K562 (cell line): ENCODE measurements at regions not wholly inside any gene's neighbourhood (a gene's known extent, or its start where the extent isn't known, plus 50 kb on each side); places are given as distances from the start of the nearest gene placed in this dataset.

Experiments
- ATAC-seq: fragments of 200-7000 bp; cut with Tn5 transposase; 3 replicates; pipeline ENCODE4 v1.9.1; 2020; ENCODE audit warnings: moderate library complexity
- BruUV-seq: library from RNA; stranded (reverse); fragments of 400-500 nt; replicated peaks from 2 replicates; lab custom pipeline; 2021; lab: Mats Ljungman, UMichigan
- CTCF ChIA-PET: fragments of 300-600 bp; formaldehyde crosslinking; extraction: SDS; loops from one replicate; lab custom pipeline; 2021; ENCODE audit warnings: low intra/inter-chr PET ratio; lab: Yijun Ruan, JAX
- POLR2A ChIA-PET: fragments of 300-600, 350-650 bp; sonication (Branson Sonifier 250); formaldehyde crosslinking; extraction: SDS; loops from one replicate; lab custom pipeline; 2021; ENCODE audit warnings: antibody characterized with exemption, inconsistent platforms; lab: Yijun Ruan, JAX
- DNase-seq, 4 experiments: peaks; one replicate each; pipeline versions ENCODE4 v3.0.0 to v3.0.0-alpha.2; 2011 to 2018; ENCODE audit warnings: low spot score in 3 of 4, mixed read lengths in 3 of 4; ENCODE audit errors: extremely low read depth in 1 of 4
- FAIRE-seq: peaks from 2 replicates; lab custom pipeline; 2011; peaks lifted over from hg19 to GRCh38; lab: Jason Lieb, UNC
- H2AFZ ChIP-seq: 2 replicates; pipeline ENCODE4 v1.6.0; 2011; ENCODE audit warnings: low read depth, low read length, control low read depth, inconsistent platforms
- H3K27ac ChIP-seq: fragments of 200-600 bp; 3 replicates; pipeline ENCODE4 v1.8.0; 2011; ENCODE audit warnings: low read depth, mild to moderate bottlenecking, control low read depth, inconsistent platforms, low read length, moderate library complexity, mixed read lengths; ENCODE audit errors: extremely low read depth
- H3K27me3 ChIP-seq, 2 experiments: fragments of 300-600 bp in 1 of 2; 2 replicates in 1 of 2; 3 replicates in 1 of 2; pipeline versions ENCODE4 v1.6.0 to v1.8.0; 2011; ENCODE audit warnings: inconsistent platforms in 2 of 2, low read length in 2 of 2, mild to moderate bottlenecking in 1 of 2, mixed read lengths in 1 of 2, moderate library complexity in 1 of 2; ENCODE audit not compliant: control insufficient read depth in 2 of 2, insufficient read depth in 2 of 2
- H3K36me3 ChIP-seq: fragments of 300-600 bp; 3 replicates; pipeline ENCODE4 v1.8.0; 2011; ENCODE audit warnings: mild to moderate bottlenecking, low read length, inconsistent platforms; ENCODE audit not compliant: control insufficient read depth, insufficient read depth
- H3K4me1 ChIP-seq, 2 experiments: fragments of 200-600 bp in 1 of 2; replicated peaks in 1 of 2; 2 replicates in 1 of 2; 3 replicates in 1 of 2; pipeline versions ENCODE4 v1.5.1 to v1.8.0; 2011; ENCODE audit warnings: inconsistent platforms in 2 of 2, low read length in 2 of 2, mild to moderate bottlenecking in 1 of 2, mixed read lengths in 1 of 2, moderate library complexity in 1 of 2; ENCODE audit not compliant: control insufficient read depth in 2 of 2, insufficient read depth in 2 of 2
- H3K4me2 ChIP-seq: 2 replicates; pipeline ENCODE4 v1.6.1; 2011; ENCODE audit warnings: low read length, control low read depth, inconsistent platforms, mixed read lengths; ENCODE audit not compliant: insufficient read depth
- H3K4me3 ChIP-seq: fragments of 200-600 bp; sonication (generic), shearing (Covaris generic); 2 replicates; pipeline ENCODE4 v1.5.1; 2016; ENCODE audit warnings: control low read depth, inconsistent platforms
- H3K79me2 ChIP-seq: fragments of 200-600 bp; 3 replicates; pipeline ENCODE4 v1.8.0; 2011; ENCODE audit warnings: low read length, inconsistent platforms; ENCODE audit not compliant: control insufficient read depth, insufficient read depth
- H3K9ac ChIP-seq, 2 experiments: 2 replicates each; pipeline versions ENCODE4 v1.6.0 to v1.6.1; 2011; ENCODE audit warnings: low read depth in 2 of 2, low read length in 2 of 2, control low read depth in 1 of 2, inconsistent platforms in 1 of 2, mild to moderate bottlenecking in 1 of 2, mixed read lengths in 1 of 2; ENCODE audit not compliant: insufficient read depth in 1 of 2
- H3K9me1 ChIP-seq: one replicate; pipeline ENCODE4 v1.6.0; 2011; ENCODE audit warnings: inconsistent platforms, mild to moderate bottlenecking, low read length, moderate library complexity; ENCODE audit not compliant: control insufficient read depth, insufficient read depth
- H3K9me3 ChIP-seq: replicated peaks from 2 replicates; pipeline ENCODE4 v1.5.1; 2011; ENCODE audit warnings: low read depth, low read length, inconsistent platforms; ENCODE audit not compliant: control insufficient read depth, insufficient read depth
- H4K20me1 ChIP-seq: replicated peaks from 2 replicates; pipeline ENCODE4 v1.6.1; 2011; ENCODE audit warnings: low read length, inconsistent platforms, mixed read lengths; ENCODE audit not compliant: control insufficient read depth, insufficient read depth
- C11orf30 ChIP-seq: fragments of 450-650 bp; IDR thresholded peaks from 2 replicates; pipeline ENCODE4 v1.6.1; 2016; ENCODE audit warnings: low read depth, mild to moderate bottlenecking
- PHF20 ChIP-seq: fragments of 450-650 bp; IDR thresholded peaks from 2 replicates; pipeline ENCODE4 v1.6.1; 2018; ENCODE audit not compliant: partially characterized antibody
- TRIM28 ChIP-seq: fragments of 450-650 bp; IDR thresholded peaks from 2 replicates; pipeline ENCODE4 v1.6.1; 2017
- ZNF586 ChIP-seq: fragments of 450-650 bp; formaldehyde crosslinking; conservative IDR thresholded peaks from 2 replicates; pipeline ENCODE4 v1.4.0; 2020; ENCODE audit warnings: mild to moderate bottlenecking, moderate library complexity
- WGBS: fragments of 100-300 bp; shearing (Covaris generic); methylation state at CpG from one replicate; pipeline ENCODE4 v1.1.6; 2016; ENCODE audit warnings: low coverage, mixed read lengths; ENCODE audit not compliant: insufficient coverage; ENCODE audit errors: missing lambda C conversion rate; 5-methylcytosine and 5-hydroxymethylcytosine counted together
- in situ Hi-C: fragments of 300-500 bp; cut with MboI; formaldehyde crosslinking; loops from 4 replicates; pipeline ENCODE4 v1.15.0; 2018; ENCODE audit warnings: inconsistent platforms, mixed read lengths
- intact Hi-C: fragments of 100-400 bp; cut with micrococcal nuclease; formaldehyde crosslinking; loops from 2 replicates; pipeline ENCODE4 v1.14.2; 2022
- TF ChIP-seq, protein P1 (sequence below), 2 experiments: fragments of 450-650 bp in 1 of 2; sonication (generic) in 1 of 2; formaldehyde crosslinking in 1 of 2; IDR thresholded peaks; 2 replicates each; pipeline versions ENCODE4 v1.7.1 to v1.9.0; 2016 to 2022; ENCODE audit warnings: inconsistent platforms in 1 of 2, mild to moderate bottlenecking in 1 of 2, missing genetic modification reagents in 1 of 2

DNA sequence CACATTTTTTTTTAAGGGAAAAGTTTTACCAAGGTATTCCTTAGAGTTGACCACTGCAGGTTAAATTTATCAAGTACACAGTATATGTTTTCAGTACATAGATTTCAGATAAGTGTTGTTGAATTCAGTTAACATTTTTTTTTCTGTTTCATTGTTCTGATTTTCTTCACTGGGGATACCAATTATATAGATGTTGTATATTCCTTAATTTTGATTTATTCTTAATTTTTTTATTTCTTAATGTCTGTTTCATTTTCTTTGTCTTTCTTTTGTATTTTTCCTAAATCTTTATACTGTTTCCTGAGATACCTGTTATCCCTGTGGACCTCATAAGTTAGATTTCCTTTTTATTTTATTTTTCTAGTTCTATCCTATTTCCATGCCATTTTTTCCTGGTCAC, 234.8 kb downstream of the TTC6 start (continued):
- TF ChIP-seq PHF20 (no peak), C11orf30 (no peak)

DNA sequence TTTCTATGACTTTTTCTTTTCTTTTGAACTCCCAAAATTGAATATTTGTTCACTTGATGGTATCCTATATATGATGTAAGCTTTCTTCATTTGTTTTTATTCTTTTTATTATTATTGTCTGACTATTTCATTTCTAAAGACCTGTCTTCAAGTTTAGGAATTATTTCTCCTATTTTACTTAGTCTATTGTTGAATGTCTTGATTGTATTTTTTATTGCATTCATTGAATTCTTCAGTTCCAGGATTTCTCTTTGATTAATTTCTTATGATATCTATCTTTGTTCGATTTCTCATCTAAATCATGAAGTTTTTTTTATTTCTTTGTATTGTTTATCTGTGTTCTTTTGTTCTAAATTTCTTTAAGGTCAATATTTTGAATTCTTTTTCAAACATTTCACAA, 238.8 kb downstream of the TTC6 start:
- H3K27me3 ChIP-seq, result no peaks in the 10 kb centered on the region
- no peak overlapping the region for H3K4me2 ChIP-seq
- no peak overlapping the region for H2AFZ ChIP-seq
- intact Hi-C loops (no loop called here), in situ Hi-C loops (no loop called here)
- no peak overlapping the region for H3K27ac ChIP-seq
- no TSS peak for BruUV-seq
- POLR2A ChIA-PET, result no interaction called here
- DNase-seq (no peak), FAIRE-seq (no peak), ATAC-seq (no peak)
- H4K20me1 ChIP-seq, result no peaks in the 10 kb centered on the region
- H3K9me1 ChIP-seq, result no peaks in the 10 kb centered on the region
- no peaks in the 10 kb centered on the region for H3K36me3 ChIP-seq
- H3K9me3 ChIP-seq, result no peaks in the 10 kb centered on the region
- WGBS, result 0% methylated on average over 1 of the region's 1 CpG
- H3K4me3 ChIP-seq, result no peak overlapping the region
- no peak overlapping the region for H3K9ac ChIP-seq
- CTCF ChIA-PET, result no interaction called here
- no peaks in the 10 kb centered on the region for H3K79me2 ChIP-seq
- TF ChIP-seq ZNF586, result no peak
- TF ChIP-seq TRIM28, result peak; percentile 58; the same call in 1 of the 2 replicates
- TF ChIP-seq, protein P1, sequence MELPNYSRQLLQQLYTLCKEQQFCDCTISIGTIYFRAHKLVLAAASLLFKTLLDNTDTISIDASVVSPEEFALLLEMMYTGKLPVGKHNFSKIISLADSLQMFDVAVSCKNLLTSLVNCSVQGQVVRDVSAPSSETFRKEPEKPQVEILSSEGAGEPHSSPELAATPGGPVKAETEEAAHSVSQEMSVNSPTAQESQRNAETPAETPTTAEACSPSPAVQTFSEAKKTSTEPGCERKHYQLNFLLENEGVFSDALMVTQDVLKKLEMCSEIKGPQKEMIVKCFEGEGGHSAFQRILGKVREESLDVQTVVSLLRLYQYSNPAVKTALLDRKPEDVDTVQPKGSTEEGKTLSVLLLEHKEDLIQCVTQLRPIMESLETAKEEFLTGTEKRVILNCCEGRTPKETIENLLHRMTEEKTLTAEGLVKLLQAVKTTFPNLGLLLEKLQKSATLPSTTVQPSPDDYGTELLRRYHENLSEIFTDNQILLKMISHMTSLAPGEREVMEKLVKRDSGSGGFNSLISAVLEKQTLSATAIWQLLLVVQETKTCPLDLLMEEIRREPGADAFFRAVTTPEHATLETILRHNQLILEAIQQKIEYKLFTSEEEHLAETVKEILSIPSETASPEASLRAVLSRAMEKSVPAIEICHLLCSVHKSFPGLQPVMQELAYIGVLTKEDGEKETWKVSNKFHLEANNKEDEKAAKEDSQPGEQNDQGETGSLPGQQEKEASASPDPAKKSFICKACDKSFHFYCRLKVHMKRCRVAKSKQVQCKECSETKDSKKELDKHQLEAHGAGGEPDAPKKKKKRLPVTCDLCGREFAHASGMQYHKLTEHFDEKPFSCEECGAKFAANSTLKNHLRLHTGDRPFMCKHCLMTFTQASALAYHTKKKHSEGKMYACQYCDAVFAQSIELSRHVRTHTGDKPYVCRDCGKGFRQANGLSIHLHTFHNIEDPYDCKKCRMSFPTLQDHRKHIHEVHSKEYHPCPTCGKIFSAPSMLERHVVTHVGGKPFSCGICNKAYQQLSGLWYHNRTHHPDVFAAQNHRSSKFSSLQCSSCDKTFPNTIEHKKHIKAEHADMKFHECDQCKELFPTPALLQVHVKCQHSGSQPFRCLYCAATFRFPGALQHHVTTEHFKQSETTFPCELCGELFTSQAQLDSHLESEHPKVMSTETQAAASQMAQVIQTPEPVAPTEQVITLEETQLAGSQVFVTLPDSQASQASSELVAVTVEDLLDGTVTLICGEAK (IDR thresholded peaks at IDR 0.05), result no peak
- TF ChIP-seq, protein P1 (CRISPR knock-in tag; IDR thresholded peaks at IDR 0.05), result no peak
- H3K4me1 ChIP-seq, result no peaks in the 10 kb centered on the region
